ENCODE measurements at regions not wholly inside any gene's neighbourhood (a gene's known extent, or its start where the extent isn't known, plus 50 kb on each side); places are given as distances from the start of the nearest gene placed in this dataset.

DNA sequence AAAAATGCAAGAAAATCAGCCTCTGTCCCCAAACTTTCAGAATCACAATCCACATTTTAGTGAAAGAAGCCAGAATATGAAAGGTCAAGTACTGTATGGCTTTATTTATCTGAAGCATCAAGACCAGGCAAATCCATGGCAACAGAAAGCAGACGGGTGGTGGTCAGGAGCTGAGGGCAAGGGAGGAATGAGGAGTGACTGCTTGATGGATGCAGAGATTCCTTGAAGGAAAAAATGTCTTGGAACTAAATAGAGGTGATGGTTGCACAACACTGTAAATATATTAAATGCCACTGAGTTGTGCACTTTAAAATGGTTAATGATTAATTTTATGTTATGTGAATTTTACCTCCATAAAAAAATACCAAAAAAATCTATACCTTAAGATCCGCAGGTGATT, 165.1 kb downstream of the GXYLT1 start:
- TF ChIP-seq, protein P1, sequence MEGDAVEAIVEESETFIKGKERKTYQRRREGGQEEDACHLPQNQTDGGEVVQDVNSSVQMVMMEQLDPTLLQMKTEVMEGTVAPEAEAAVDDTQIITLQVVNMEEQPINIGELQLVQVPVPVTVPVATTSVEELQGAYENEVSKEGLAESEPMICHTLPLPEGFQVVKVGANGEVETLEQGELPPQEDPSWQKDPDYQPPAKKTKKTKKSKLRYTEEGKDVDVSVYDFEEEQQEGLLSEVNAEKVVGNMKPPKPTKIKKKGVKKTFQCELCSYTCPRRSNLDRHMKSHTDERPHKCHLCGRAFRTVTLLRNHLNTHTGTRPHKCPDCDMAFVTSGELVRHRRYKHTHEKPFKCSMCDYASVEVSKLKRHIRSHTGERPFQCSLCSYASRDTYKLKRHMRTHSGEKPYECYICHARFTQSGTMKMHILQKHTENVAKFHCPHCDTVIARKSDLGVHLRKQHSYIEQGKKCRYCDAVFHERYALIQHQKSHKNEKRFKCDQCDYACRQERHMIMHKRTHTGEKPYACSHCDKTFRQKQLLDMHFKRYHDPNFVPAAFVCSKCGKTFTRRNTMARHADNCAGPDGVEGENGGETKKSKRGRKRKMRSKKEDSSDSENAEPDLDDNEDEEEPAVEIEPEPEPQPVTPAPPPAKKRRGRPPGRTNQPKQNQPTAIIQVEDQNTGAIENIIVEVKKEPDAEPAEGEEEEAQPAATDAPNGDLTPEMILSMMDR (IDR thresholded peaks at IDR 0.05; ENCODE audit: borderline replicate concordance, control extremely low read depth, extremely low read depth, insufficient read depth, missing control alignments), result no peak
- DNase-seq (ENCODE audit: low spot score), result no peak
- in situ Hi-C loops (cut with MboI; ENCODE audit: low sequenced_read_pairs, unreplicated experiment), result no loop called here

DNA sequence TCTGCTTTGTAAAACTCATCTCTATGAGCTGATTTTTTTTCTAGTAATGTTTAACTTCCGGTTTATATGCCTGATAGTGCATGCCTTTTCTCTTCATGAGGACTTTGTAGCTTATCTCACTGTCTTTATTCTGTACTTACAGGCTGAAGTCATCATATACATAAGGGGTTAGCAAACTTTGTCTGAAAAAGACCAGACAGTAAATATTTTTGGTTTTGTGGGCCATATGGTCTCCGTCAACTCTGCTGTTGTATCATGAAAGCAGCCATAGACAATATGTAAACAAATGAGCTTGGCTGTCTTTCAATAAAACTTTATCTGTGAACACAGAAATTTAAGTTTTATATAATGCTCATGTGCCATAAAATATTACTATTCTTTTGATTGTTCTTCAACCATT, 172.1 kb downstream of the GXYLT1 start:
- TF ChIP-seq, protein P1 (IDR thresholded peaks at IDR 0.05; ENCODE audit: borderline replicate concordance, control extremely low read depth, extremely low read depth, insufficient read depth, missing control alignments), result no peak
- in situ Hi-C loops (cut with MboI; ENCODE audit: low sequenced_read_pairs, unreplicated experiment), result no loop called here
- no peak for DNase-seq (ENCODE audit: low spot score)

DNA sequence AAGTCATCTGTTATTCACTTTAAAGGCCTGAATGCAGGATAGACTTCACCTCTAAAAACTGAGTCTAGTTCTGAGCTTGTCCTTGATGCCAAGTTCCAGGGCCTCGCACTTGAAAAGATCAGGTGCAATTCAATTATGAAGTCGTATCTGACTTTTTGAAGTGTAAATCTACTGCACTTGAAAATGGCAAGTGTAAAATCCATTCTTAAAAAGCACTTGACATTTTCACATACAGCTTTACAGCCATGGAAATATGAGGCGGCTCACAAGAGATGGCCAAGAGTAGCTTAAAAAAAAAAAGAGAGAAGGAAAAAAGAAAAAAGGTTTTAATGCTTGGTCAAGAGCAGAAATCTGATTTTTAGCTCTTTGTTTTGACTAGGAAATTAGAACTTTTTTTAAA, 172.5 kb downstream of the GXYLT1 start:
- TF ChIP-seq, protein P1 (IDR thresholded peaks at IDR 0.05; ENCODE audit: borderline replicate concordance, control extremely low read depth, extremely low read depth, insufficient read depth, missing control alignments), result no peak
- no peak for DNase-seq (ENCODE audit: low spot score)
- in situ Hi-C loops (cut with MboI; ENCODE audit: low sequenced_read_pairs, unreplicated experiment), result no loop called here

DNA sequence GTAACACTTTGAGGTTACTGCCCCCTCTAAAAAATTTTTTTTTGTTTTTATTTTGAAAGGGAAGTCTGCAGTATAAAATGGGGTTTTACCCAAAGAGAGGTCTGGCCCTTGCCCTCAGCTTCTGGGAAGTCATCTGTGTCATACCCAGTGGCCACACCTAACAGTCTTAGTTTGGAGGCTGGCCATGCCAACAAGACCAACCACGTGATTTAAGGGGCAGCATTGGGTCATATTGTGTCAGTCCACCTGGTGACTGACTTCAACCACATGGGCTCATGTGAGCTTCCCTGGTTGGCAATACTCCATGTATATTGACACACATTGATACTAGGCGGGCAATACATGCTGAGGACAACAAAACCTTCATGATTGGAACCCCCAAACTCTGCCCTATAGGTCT, 173.9 kb downstream of the GXYLT1 start:
- no peak for DNase-seq (ENCODE audit: low spot score)
- TF ChIP-seq, protein P1 (IDR thresholded peaks at IDR 0.05; ENCODE audit: borderline replicate concordance, control extremely low read depth, extremely low read depth, insufficient read depth, missing control alignments), result no peak
- in situ Hi-C loops (cut with MboI; ENCODE audit: low sequenced_read_pairs, unreplicated experiment), result no loop called here

DNA sequence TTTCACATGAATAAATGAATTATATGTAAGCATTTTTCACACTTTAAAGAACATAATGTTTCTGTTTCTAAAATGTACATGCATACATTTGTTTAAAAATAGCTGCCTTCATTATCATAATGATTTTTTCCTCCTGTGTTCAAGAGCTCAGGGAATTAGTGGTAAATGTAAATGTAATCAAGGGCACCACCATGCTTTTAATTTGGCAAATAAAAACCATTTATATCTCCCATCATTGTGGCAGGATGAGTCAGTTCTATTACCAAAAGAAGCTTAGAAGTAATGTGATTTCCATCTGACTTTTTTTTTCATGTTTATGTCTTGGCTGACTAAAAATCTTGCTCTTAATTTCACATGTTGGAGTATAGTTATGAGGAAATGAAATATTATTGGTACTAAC, 176.1 kb downstream of the GXYLT1 start:
- DNase-seq (ENCODE audit: low spot score), result no peak
- TF ChIP-seq, protein P1 (IDR thresholded peaks at IDR 0.05; ENCODE audit: borderline replicate concordance, control extremely low read depth, extremely low read depth, insufficient read depth, missing control alignments), result no peak
- in situ Hi-C loops (cut with MboI; ENCODE audit: low sequenced_read_pairs, unreplicated experiment), result no loop called here

DNA sequence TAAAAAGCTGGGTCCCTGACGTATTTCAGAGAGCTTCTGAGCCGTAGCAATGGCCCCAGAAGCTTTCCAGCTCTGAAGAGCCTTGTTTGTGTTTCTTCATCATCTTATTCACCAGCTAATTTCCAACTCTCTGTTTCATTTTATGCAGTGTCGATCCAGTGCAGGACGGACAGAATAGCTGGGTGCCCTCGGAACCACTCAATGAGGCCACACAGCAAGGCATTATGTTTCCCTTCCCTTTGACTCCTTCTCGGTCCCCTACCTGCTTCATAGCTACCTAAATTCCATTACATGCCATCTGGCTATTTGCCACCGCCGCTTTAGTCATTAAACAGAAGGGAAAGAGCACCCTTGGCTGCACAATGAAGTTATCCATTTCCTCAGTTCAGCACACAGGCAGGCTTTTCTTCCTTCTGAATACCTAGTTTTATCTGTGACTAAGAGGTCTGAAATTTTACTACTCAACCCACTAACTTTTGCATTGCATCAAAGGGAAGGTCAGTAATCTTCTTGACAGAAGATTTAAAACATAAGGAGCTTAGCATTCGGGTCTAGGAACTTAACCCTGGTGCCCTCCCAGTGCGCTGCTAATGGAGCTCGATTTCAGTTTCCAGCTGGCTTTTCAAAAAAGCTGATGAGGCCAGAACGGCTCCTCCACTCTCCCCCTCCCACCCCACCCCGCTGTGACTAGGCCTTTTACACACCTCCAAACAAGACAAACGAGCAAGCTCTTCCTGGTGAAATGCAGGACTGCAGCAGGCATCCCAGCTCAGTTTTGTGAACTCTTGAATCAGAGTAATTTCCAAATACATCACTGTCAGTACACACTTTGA, 176.8 kb downstream of the GXYLT1 start:
- in situ Hi-C loops (cut with MboI; ENCODE audit: low sequenced_read_pairs, unreplicated experiment), result no loop called here
- DNase-seq (ENCODE audit: low spot score), result no peak

More for the DNA sequence above, 176.8 kb downstream of the GXYLT1 start:
- TF ChIP-seq, protein P1 (IDR thresholded peaks at IDR 0.05; ENCODE audit: borderline replicate concordance, control extremely low read depth, extremely low read depth, insufficient read depth, missing control alignments), result no peak

Data from GM13976 (cell line).